MM.1S (cell line): ENCODE measurements at regions not wholly inside any gene's neighbourhood (a gene's known extent, or its start where the extent isn't known, plus 50 kb on each side); places are given as distances from the start of the nearest gene placed in this dataset.
A peak's percentile ranks its signal among the peaks of the same experiment; 100 is the strongest.

Source experiments
- DNase-seq: peaks from one replicate; pipeline ENCODE4 v3.0.0-alpha.2; 2015
- H2AFZ ChIP-seq: fragments of 300-600 bp; sonication (generic); 2 replicates; pipeline ENCODE4 v1.6.0; 2016; ENCODE audit warnings: antibody characterized with exemption, low read length
- H3F3A ChIP-seq: fragments of 300-600 bp; sonication (generic); 2 replicates; pipeline ENCODE4 v1.6.1; 2016; ENCODE audit warnings: mild to moderate bottlenecking, antibody characterized with exemption, low read length, moderate library complexity, mixed read lengths; ENCODE audit not compliant: insufficient read depth
- H3K27ac ChIP-seq: fragments of 300-600 bp; sonication (generic); 2 replicates; pipeline ENCODE4 v1.5.1; 2016; ENCODE audit warnings: mild to moderate bottlenecking, low read length
- H3K27me3 ChIP-seq: fragments of 300-600 bp; sonication (generic); replicated peaks from 2 replicates; pipeline ENCODE4 v1.6.0; 2016; ENCODE audit warnings: low read length; ENCODE audit not compliant: insufficient read depth
- H3K36me3 ChIP-seq: fragments of 300-600 bp; sonication (generic); replicated peaks from 2 replicates; pipeline ENCODE4 v1.6.1; 2016; ENCODE audit warnings: mild to moderate bottlenecking, low read length, mixed read lengths; ENCODE audit not compliant: insufficient read depth
- H3K4me1 ChIP-seq: fragments of 300-600 bp; sonication (generic); 2 replicates; pipeline ENCODE4 v1.6.1; 2016; ENCODE audit warnings: low read length, mixed read lengths
- H3K4me2 ChIP-seq: fragments of 300-600 bp; sonication (generic); 2 replicates; pipeline ENCODE4 v1.6.0; 2016; ENCODE audit warnings: low read depth, low read length
- H3K4me3 ChIP-seq: fragments of 300-600 bp; sonication (generic); 2 replicates; pipeline ENCODE4 v1.5.1; 2016; ENCODE audit warnings: low read length, mixed read lengths
- H3K79me2 ChIP-seq: fragments of 300-600 bp; sonication (generic); 2 replicates; pipeline ENCODE4 v1.6.1; 2016; ENCODE audit warnings: mixed run types, low read length, mixed read lengths
- H3K9ac ChIP-seq: fragments of 300-600 bp; sonication (generic); 2 replicates; pipeline ENCODE4 v1.6.1; 2016; ENCODE audit warnings: low read length, mixed read lengths
- H3K9me2 ChIP-seq: fragments of 300-600 bp; sonication (generic); replicated peaks from 2 replicates; pipeline ENCODE4 v1.6.1; 2016; ENCODE audit warnings: mild to moderate bottlenecking, low read length, mixed read lengths; ENCODE audit not compliant: insufficient read depth
- H3K9me3 ChIP-seq: fragments of 300-600 bp; sonication (generic); replicated peaks from 2 replicates; pipeline ENCODE4 v1.6.1; 2016; ENCODE audit warnings: mild to moderate bottlenecking, low read length, mixed read lengths; ENCODE audit not compliant: insufficient read depth
- H4K20me1 ChIP-seq: fragments of 300-600 bp; sonication (generic); 2 replicates; pipeline ENCODE4 v1.6.1; 2016; ENCODE audit warnings: mild to moderate bottlenecking, low read length, moderate library complexity, mixed read lengths; ENCODE audit not compliant: insufficient read depth
- EZH2 ChIP-seq: fragments of 300-600 bp; sonication (generic); optimal IDR thresholded peaks from 2 replicates; pipeline ENCODE3; 2017; ENCODE audit warnings: low read depth, mild to moderate bottlenecking, antibody characterized with exemption, low read length, mixed read lengths
- EZH2phosphoT487 ChIP-seq: fragments of 300-600 bp; sonication (generic); IDR thresholded peaks from 2 replicates; pipeline ENCODE4 v1.6.1; 2018; ENCODE audit warnings: antibody characterized with exemption, low read length
- TF ChIP-seq, protein P1 (sequence below): fragments of 300-600 bp; sonication (generic); IDR thresholded peaks from 2 replicates; pipeline ENCODE4 v1.5.1; 2016; ENCODE audit warnings: antibody characterized with exemption, low read length, mixed read lengths

DNA sequence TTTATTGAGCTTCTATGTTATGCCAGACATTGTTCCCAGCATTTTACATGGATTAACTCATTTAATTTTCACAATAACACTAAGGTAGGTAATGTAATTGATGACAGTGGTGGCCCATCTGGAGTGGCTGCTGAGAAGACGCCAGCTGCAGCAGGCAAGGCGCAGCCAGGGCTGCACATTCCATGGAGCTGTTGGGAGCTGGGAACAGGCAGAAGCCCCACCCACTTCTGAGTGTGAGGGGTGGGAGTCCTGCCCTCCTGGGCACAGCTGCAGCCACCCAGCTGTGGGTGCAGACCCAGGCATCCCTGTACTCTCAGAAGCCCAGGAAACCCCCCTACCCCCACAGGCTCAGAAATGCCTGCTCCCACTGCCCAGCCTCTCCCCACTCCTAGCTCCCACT lies 183.3 kb downstream of the DEPDC1B start:
- Histone ChIP-seq H2AFZ (no peak overlapping the region), H3K27ac (no peak overlapping the region), H4K20me1 (no peaks in the 10 kb centered on the region), H3F3A (no peaks in the 10 kb centered on the region; the same call in 1 of the 2 replicates), H3K4me1 (peaks cover 20% of the 10 kb centered on the region), H3K9me2 (no peaks in the 10 kb centered on the region), H3K36me3 (no peaks in the 10 kb centered on the region), H3K9me3 (no peaks in the 10 kb centered on the region), H3K4me3 (no peak overlapping the region), H3K4me2 (no peak overlapping the region), H3K79me2 (no peaks in the 10 kb centered on the region), H3K9ac (no peak overlapping the region), H3K27me3 (no peaks in the 10 kb centered on the region)
- DNase-seq, result no peak
- TF ChIP-seq, protein P1, sequence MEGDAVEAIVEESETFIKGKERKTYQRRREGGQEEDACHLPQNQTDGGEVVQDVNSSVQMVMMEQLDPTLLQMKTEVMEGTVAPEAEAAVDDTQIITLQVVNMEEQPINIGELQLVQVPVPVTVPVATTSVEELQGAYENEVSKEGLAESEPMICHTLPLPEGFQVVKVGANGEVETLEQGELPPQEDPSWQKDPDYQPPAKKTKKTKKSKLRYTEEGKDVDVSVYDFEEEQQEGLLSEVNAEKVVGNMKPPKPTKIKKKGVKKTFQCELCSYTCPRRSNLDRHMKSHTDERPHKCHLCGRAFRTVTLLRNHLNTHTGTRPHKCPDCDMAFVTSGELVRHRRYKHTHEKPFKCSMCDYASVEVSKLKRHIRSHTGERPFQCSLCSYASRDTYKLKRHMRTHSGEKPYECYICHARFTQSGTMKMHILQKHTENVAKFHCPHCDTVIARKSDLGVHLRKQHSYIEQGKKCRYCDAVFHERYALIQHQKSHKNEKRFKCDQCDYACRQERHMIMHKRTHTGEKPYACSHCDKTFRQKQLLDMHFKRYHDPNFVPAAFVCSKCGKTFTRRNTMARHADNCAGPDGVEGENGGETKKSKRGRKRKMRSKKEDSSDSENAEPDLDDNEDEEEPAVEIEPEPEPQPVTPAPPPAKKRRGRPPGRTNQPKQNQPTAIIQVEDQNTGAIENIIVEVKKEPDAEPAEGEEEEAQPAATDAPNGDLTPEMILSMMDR, result no peak
- no peak for TF ChIP-seq EZH2
- TF ChIP-seq EZH2phosphoT487, result no peak

DNA sequence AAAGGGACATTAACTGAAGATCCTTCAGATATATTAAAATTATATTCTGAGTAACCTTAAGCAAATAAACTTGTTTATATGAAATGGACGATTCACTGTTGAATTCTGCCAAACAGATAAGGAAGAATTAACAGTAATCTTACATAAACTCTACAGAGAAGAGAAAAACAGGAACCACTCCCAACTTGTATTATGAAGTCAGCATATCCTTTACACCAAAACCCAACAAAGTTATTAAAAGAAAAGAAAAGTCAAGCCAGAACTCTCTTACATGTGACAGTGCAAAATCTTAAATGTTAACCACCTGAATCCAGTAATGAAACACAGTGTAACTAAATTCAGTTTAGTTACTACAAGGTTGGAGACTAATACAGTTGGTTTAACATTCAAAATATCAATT lies 185.8 kb downstream of the DEPDC1B start:
- no peaks in the 10 kb centered on the region for H3K9me2 ChIP-seq
- H3K27me3 ChIP-seq, result no peaks in the 10 kb centered on the region
- no peak overlapping the region for H2AFZ ChIP-seq
- H3K4me1 ChIP-seq, result peaks cover 35% of the 10 kb centered on the region
- H3F3A ChIP-seq, result peaks cover 14% of the 10 kb centered on the region
- no peak overlapping the region for H3K4me3 ChIP-seq
- DNase-seq, result peak; percentile 41
- peak overlapping the region; percentile 41 for H3K4me2 ChIP-seq
- H3K27ac ChIP-seq, result peak overlapping the region; percentile 4; the same call in 1 of the 2 replicates
- no peak overlapping the region for H3K9ac ChIP-seq
- TF ChIP-seq, protein P1, result no peak
- TF ChIP-seq EZH2phosphoT487 (no peak), EZH2 (no peak)
- no peaks in the 10 kb centered on the region for H3K9me3 ChIP-seq
- no peaks in the 10 kb centered on the region for H4K20me1 ChIP-seq
- no peaks in the 10 kb centered on the region for H3K79me2 ChIP-seq
- no peaks in the 10 kb centered on the region for H3K36me3 ChIP-seq

DNA sequence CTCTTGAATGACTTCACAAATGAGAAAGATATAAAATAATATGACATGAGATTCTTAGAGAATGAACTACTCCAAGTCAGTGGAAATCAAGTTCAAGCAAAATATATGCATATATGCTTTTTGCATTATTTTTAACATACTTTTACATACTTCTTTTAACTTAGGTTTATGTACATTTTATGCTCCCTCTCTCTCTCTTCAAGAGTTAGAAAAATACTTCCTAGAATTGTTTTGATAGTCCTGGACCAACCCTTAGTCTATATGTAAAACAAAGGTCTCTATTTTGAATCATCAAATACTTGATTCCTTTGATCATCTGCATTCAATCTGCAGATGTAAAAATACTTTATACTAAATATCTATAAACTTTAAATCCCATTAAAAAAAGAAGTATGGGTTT lies 187.8 kb downstream of the DEPDC1B start:
- H3K9ac ChIP-seq, result no peak overlapping the region
- no peaks in the 10 kb centered on the region for H4K20me1 ChIP-seq
- no peak overlapping the region for H2AFZ ChIP-seq
- H3K9me2 ChIP-seq, result no peaks in the 10 kb centered on the region
- no peaks in the 10 kb centered on the region for H3K27me3 ChIP-seq
- H3F3A ChIP-seq, result peaks cover 14% of the 10 kb centered on the region
- H3K36me3 ChIP-seq, result no peaks in the 10 kb centered on the region
- no peaks in the 10 kb centered on the region for H3K79me2 ChIP-seq
- H3K4me1 ChIP-seq, result peaks cover 35% of the 10 kb centered on the region
- TF ChIP-seq EZH2phosphoT487 (no peak), EZH2 (no peak)
- TF ChIP-seq, protein P1, result no peak
- no peak for DNase-seq
- no peaks in the 10 kb centered on the region for H3K9me3 ChIP-seq
- no peak overlapping the region for H3K27ac ChIP-seq
- H3K4me3 ChIP-seq, result no peak overlapping the region
- no peak overlapping the region for H3K4me2 ChIP-seq
